AML-193 (cell line): ENCODE measurements at regions not wholly inside any gene's neighbourhood (a gene's known extent, or its start where the extent isn't known, plus 50 kb on each side); places are given as distances from the start of the nearest gene placed in this dataset.

Experiments used
- DNase-seq, 2 experiments: peaks; one replicate each; lab custom pipeline; 2025; lab: John Stamatoyannopoulos, UW

DNA sequence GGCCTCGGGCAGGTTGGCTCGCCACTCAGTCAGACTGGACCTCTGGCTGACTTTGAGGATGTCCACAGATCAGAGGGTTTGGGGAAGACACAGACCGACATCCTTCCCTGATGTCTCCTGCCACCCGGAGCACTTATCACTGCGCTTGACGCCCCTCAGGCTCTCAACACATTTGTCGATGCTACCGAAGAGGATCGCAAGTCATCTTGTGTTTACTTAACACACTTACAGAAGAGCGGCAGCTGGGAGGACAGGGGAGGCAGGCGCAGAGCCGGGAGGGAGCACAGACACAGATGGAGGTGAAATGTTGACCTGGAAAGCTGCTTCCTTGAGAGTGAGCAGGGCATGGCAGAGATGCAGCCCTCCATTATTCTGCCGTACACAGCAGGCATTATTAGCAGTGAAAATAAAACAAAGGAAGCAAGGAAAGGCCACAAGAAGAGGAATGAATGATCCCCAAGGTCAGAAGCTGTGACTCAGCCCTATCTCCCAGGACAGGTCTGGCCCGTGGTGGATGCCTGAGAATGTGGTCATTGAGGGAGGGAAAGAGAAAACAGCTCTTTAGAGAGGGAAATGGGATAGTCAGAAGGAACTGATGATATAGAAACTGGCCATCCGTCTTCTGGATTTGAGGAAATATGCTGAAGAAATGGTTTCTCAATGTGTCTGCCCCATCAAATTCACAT, 549.5 kb upstream of the ARGLU1 start:
- DNase-seq = no peak

GRCh38 chr13:107113387-107113786, 545.5 kb upstream of the ARGLU1 start:
- no peak for DNase-seq

GRCh38 chr13:107111248-107111647, 543.3 kb upstream of the ARGLU1 start:
- DNase-seq = no peak

GRCh38 chr13:107104631-107105030, 536.7 kb upstream of the ARGLU1 start:
- DNase-seq = no peak

GRCh38 chr13:107102676-107103075, 534.7 kb upstream of the ARGLU1 start:
- no peak for DNase-seq

GRCh38 chr13:107099661-107100060, 531.7 kb upstream of the ARGLU1 start:
- DNase-seq = no peak

DNA sequence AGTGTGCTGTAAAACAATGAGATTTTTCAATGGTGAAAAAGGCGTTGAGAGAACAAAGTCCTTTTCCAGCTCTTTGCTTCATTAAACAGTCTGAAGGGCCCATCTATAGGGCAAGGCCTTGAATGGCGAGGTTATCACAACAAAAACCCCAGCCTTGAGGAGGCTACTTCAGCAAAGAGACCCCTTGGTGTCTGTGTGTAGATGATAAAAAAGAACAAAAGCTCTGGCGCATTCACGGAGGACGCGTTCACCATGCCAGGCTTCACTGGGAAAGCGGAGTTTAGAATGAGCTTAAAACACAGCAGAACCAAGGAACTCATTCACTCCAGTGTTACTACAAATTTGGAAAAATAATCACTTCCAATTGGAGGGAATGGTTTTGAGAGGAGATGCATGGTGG, 530.0 kb upstream of the ARGLU1 start:
- DNase-seq = no peak

DNA sequence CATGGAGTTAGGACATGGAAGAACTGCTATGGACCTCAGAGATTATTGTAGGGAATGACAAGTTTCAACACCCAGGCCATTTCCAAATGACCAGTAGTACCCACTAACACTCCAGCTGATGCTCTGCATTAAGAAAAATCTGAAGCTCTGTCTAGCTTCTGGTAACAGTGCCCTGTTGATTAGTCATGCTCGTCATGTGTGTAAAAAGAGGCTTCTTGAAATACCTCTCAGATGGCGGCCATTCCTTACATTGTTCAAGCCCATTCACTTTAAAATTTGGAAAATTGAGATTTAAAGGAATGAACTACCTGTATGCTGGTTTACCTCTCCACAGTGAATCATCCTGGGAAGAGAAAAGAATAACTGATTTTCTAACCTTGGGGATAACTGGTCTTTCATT, 527.9 kb upstream of the ARGLU1 start:
- no peak for DNase-seq

- no peak for DNase-seq
Observed at GRCh38 chr13:107091861-107092260, 523.9 kb upstream of the ARGLU1 start.

DNA sequence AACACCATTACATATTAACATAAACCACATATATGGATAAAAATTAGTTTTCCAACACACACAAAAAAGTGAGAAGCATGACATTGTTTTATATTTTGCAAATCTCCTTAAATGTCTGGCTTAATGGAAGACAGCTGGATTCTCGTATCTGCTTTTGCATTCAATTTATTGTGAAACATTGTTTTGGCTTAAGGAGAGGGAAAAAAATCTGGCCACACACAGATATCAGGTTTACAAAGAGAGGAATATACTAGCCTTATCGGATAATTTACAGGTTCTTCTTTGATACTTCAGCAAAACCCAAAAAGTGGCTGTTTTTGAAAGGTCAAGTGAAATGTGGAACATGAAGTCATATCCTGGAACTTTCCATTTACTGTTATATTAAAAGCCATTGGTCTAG, 523.5 kb upstream of the ARGLU1 start:
- no peak for DNase-seq

GRCh38 chr13:107088061-107088460, 520.1 kb upstream of the ARGLU1 start:
- DNase-seq = no peak

- no peak for DNase-seq
Observed at GRCh38 chr13:107079423-107080049, 511.6 kb upstream of the ARGLU1 start.

GRCh38 chr13:107078229-107078765, 510.4 kb upstream of the ARGLU1 start:
- DNase-seq = no peak

- DNase-seq = no peak
Observed at GRCh38 chr13:107076801-107077200, 508.9 kb upstream of the ARGLU1 start.

GRCh38 chr13:107075576-107075975, 507.6 kb upstream of the ARGLU1 start:
- DNase-seq = no peak

GRCh38 chr13:107070792-107071191, 502.9 kb upstream of the ARGLU1 start:
- no peak for DNase-seq

DNA sequence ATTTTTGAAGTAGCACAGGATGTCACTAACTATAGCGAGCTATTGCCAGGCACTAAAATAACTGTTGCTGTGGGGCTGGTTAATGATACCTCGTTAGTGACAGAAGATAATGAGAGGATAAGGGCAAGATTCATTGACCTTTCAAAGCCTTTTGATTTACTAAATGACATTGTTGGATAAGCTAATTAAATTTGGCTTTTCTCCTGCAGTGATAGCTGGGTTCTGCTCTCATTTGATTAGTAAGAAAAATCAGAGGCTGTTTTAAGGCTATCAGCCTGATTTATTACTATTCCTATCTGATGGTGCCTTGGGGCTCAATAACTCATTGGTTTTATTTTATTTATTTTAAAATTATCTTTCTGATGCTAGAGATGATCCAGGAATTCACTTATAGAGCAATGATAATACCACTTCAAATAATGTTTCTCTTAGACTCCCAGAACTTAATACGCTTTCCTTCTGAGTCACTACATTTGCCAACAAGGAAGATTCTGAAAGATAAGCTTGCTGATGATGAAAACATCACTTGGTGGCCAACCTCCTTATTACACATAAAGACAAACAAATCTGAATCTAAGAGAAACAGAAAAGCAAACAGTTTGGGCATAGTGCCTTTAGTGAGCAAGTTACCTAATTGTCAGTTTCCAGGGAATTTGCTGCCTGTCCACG, 501.3 kb upstream of the ARGLU1 start:
- DNase-seq = no peak

DNA sequence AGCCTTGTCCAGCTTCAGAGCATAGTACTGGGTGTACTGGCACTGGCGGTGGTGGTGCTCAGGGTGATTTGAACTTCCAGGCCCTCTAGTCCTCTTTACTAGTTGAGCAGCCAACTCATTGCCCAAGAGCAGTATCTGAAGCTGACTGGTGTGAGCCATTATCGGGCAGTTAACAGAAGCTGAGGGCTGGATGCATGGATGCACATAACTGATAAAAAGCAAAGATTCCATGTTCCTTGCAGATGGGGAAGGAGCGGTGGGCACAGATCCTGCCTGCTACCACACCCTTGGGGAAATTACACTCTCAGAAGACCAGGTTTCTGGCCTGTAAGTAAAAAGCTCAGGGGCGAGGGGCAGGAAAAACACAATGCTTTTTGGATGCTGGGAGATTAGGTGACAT, 499.4 kb upstream of the ARGLU1 start:
- no peak for DNase-seq

- DNase-seq = no peak
Observed at GRCh38 chr13:107066355-107066754, 498.4 kb upstream of the ARGLU1 start.

GRCh38 chr13:107065036-107065435, 497.1 kb upstream of the ARGLU1 start:
- no peak for DNase-seq

DNA sequence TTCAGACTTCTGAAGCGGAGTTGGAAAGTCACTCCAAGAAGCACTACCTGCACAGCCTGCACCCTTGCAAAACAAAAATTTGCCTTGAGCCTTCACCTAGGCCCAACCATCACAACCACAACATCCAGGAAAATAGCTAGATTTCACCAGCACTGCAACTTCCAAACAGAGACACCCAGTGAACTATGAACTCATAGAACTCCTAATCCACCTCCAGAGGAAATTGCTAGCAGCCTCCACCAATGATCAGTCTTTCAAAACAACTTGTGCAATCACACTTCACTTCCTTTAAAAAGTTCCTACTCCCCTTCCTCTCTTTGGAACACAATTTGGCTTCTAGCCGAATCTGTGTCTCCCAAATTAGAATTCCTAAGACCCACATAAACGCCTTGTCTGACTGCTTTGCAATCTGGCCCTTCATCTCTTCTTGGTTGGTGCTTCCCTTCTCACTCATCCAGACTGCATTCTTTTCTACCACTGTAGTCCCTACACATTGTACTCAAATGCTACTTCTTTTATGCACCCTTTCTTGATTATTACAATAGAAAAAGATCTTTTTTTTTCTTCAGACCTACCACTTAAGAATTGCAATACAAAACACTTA, 489.2 kb upstream of the ARGLU1 start:
- no peak for DNase-seq

DNA sequence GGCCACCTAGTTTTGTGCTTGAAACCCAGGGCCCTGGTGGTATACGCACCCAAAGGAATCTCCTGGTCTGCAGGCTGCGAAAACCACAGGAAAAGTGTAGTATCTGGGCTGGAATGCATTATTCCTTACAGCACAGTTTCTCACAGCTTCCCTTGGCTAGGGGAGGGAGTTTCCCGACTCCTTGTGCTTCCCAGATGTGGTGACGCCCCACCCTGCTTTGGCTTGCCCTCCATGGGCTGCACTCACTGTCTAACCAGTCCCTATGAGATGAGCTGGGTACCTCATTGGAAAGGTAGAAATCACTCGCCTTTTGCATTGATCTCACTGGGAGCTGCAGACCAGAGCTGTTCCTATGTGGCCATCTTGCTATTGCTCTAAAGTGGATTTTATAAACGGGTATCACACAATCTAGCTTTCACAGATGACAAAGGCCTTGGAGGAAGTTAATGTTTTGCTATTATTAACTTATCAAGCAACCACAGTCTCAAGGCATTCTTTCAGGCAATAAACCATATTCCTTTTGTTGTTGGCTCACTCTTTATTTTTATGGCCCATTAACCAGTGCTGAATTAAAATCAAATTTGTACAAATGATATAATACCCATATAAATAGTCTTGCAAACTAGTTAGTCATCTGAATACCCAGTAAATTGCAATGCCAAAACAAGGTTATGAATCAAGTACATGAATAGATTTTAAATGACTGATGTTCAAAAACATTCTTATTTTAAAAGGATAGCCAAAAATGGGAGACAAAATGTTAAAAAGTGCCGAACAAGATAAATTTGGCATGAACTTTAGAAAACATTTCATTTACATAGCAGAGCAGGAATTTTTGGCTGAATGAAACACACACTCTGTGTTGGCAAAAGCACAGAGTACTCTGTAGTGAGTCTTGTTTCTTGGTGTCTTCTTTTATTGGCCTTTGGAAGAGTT, 475.4 kb upstream of the ARGLU1 start:
- no peak for DNase-seq
